SK-N-SH treated with all-trans-retinoic acid at 6 μM for 48 hours (cell line): ENCODE measurements at regions not wholly inside any gene's neighbourhood (a gene's known extent, or its start where the extent isn't known, plus 50 kb on each side); places are given as distances from the start of the nearest gene placed in this dataset.

Experiments
- ARNTL ChIP-seq: fragments of 450-650 bp; formaldehyde crosslinking; IDR thresholded peaks from 2 replicates; pipeline ENCODE4 v1.5.0; 2020; ENCODE audit warnings: low read depth, mild to moderate bottlenecking, moderate library complexity, borderline replicate concordance
- CSRNP3 ChIP-seq: fragments of 250-450 bp; sonication (Bioruptor Pico); IDR thresholded peaks from 2 replicates; pipeline ENCODE4 v1.5.1; 2021; ENCODE audit warnings: mild to moderate bottlenecking, moderate library complexity
- ISL1 ChIP-seq: fragments of 250-450 bp; sonication (Bioruptor Pico); IDR thresholded peaks from 2 replicates; pipeline ENCODE4 v2.1.2; 2022; ENCODE audit warnings: mild to moderate bottlenecking, moderate library complexity
- OSR1 ChIP-seq: fragments of 250-450 bp; sonication (Bioruptor Pico); IDR thresholded peaks from 2 replicates; pipeline ENCODE4 v1.8.0; 2022; ENCODE audit warnings: moderate library complexity, mild to moderate bottlenecking, inconsistent platforms
- PATZ1 ChIP-seq: fragments of 250-450 bp; sonication (Bioruptor Pico); IDR thresholded peaks from 2 replicates; pipeline ENCODE4 v1.8.0; 2020; ENCODE audit warnings: mild to moderate bottlenecking, moderate library complexity, borderline replicate concordance
- SNAI2 ChIP-seq: fragments of 250-450 bp; sonication (Bioruptor Pico); IDR thresholded peaks from 2 replicates; pipeline ENCODE4 v1.5.0; 2020; ENCODE audit warnings: mild to moderate bottlenecking, moderate library complexity
- TCF4 ChIP-seq: fragments of 250-450 bp; sonication (Bioruptor Pico); IDR thresholded peaks from 2 replicates; pipeline ENCODE4 v1.8.0; 2021; ENCODE audit warnings: mild to moderate bottlenecking, moderate library complexity, borderline replicate concordance
- ZFP30 ChIP-seq: fragments of 450-650 bp; formaldehyde crosslinking; IDR thresholded peaks from 2 replicates; pipeline ENCODE4 v1.5.0; 2022; ENCODE audit warnings: mild to moderate bottlenecking, moderate library complexity
- ZNF565 ChIP-seq: fragments of 450-650 bp; formaldehyde crosslinking; conservative IDR thresholded peaks from 2 replicates; pipeline ENCODE4 v1.5.0; 2020; ENCODE audit warnings: low read depth, mild to moderate bottlenecking, moderate library complexity
- ZNF70 ChIP-seq: fragments of 450-650 bp; formaldehyde crosslinking; IDR thresholded peaks from 2 replicates; pipeline ENCODE4 v1.5.0; 2020; ENCODE audit warnings: mild to moderate bottlenecking, moderate library complexity
- ZNF8 ChIP-seq: fragments of 450-650 bp; formaldehyde crosslinking; IDR thresholded peaks from 2 replicates; pipeline ENCODE4 v1.5.0; 2020; ENCODE audit warnings: mild to moderate bottlenecking, moderate library complexity

- TF ChIP-seq SNAI2 (no peak), PATZ1 (CRISPR knock-in tag) (no peak), ZNF8 (no peak), OSR1 (CRISPR knock-in tag) (no peak), ARNTL (no peak), ZNF70 (CRISPR knock-in tag) (no peak), TCF4 (CRISPR knock-in tag) (no peak), ZFP30 (no peak), CSRNP3 (no peak), ZNF565 (no peak), ISL1 (no peak)
Measured at GRCh38 chr2:824524-824923, 126.1 kb upstream of the SNTG2 start.
